Kidney epithelial cell (primary cell): ENCODE measurements at regions not wholly inside any gene's neighbourhood (a gene's known extent, or its start where the extent isn't known, plus 50 kb on each side); places are given as distances from the start of the nearest gene placed in this dataset.
"Not testable (repeated sequence)": the region's sequence is repeated elsewhere in the genome, so short reads cannot be mapped to it uniquely, and the experiment has no call there.

ENCODE experiments used
- DNase-seq: peaks from one replicate; pipeline ENCODE4 v3.0.0-alpha.2; 2010; ENCODE audit warnings: low read depth
- H3K27me3 ChIP-seq: 2 replicates; pipeline ENCODE4 v1.6.0; 2011; ENCODE audit warnings: low read length; ENCODE audit not compliant: control insufficient read depth, insufficient read depth
- H3K36me3 ChIP-seq: 2 replicates; pipeline ENCODE4 v1.5.1; 2011; ENCODE audit warnings: low read length; ENCODE audit not compliant: control insufficient read depth, insufficient read depth
- H3K4me3 ChIP-seq: 2 replicates; pipeline ENCODE4 v1.5.1; 2011; ENCODE audit warnings: low read depth, mild to moderate bottlenecking, control low read depth, low read length
- CTCF ChIP-seq: IDR thresholded peaks from 2 replicates; pipeline ENCODE4 v1.5.1; 2011; ENCODE audit warnings: mild to moderate bottlenecking, moderate library complexity, low read length, control low read depth, inconsistent platforms; ENCODE audit not compliant: insufficient read depth, poor library complexity, severe bottlenecking

GRCh38 chrX:130543603-130544325 lies 142.0 kb downstream of the RBMX2 start:
- no peak for TF ChIP-seq CTCF
- Histone ChIP-seq H3K36me3 (no peaks in the 10 kb centered on the region), H3K27me3 (peaks cover 2% of the 10 kb centered on the region), H3K4me3 (no peak overlapping the region)
- DNase-seq, result no peak

- no peak for TF ChIP-seq CTCF
- DNase-seq, result no peak
- H3K27me3 ChIP-seq, result peaks cover 2% of the 10 kb centered on the region
- H3K36me3 ChIP-seq, result no peaks in the 10 kb centered on the region
- no peak overlapping the region for H3K4me3 ChIP-seq
Measured at GRCh38 chrX:130545796-130546195, 144.0 kb downstream of the RBMX2 start.

GRCh38 chrX:130549382-130549781 lies 147.6 kb downstream of the RBMX2 start:
- not testable (repeated sequence) for DNase-seq, H3K36me3 ChIP-seq, H3K27me3 ChIP-seq, H3K4me3 ChIP-seq

GRCh38 chrX:130550351-130550750 lies 148.6 kb downstream of the RBMX2 start:
- Histone ChIP-seq H3K4me3 (no peak overlapping the region), H3K36me3 (no peaks in the 10 kb centered on the region), H3K27me3 (peaks cover 4% of the 10 kb centered on the region)
- TF ChIP-seq CTCF, result no peak
- no peak for DNase-seq

GRCh38 chrX:130552444-130553073 lies 150.8 kb downstream of the RBMX2 start:
- Histone ChIP-seq H3K36me3 (no peaks in the 10 kb centered on the region), H3K27me3 (peaks cover 4% of the 10 kb centered on the region), H3K4me3 (no peak overlapping the region)
- no peak for TF ChIP-seq CTCF
- DNase-seq, result no peak

GRCh38 chrX:130555341-130555740 lies 153.6 kb downstream of the RBMX2 start:
- H3K36me3 ChIP-seq, result no peaks in the 10 kb centered on the region
- no peak for TF ChIP-seq CTCF
- H3K27me3 ChIP-seq, result peaks cover 2% of the 10 kb centered on the region
- DNase-seq, result no peak
- H3K4me3 ChIP-seq, result no peak overlapping the region
